HEK293 (cell line): ENCODE measurements at regions not wholly inside any gene's neighbourhood (a gene's known extent, or its start where the extent isn't known, plus 50 kb on each side); places are given as distances from the start of the nearest gene placed in this dataset.

Experiments
- CTCF ChIA-PET: fragments of 350-600 bp; formaldehyde crosslinking; extraction: SDS; loops from one replicate; lab custom pipeline; 2021; ENCODE audit warnings: antibody characterized with exemption; lab: Yijun Ruan, JAX
- POLR2A ChIA-PET: fragments of 300-600 bp; formaldehyde crosslinking; extraction: SDS; loops from one replicate; lab custom pipeline; 2020; ENCODE audit warnings: antibody characterized with exemption, inconsistent platforms; lab: Yijun Ruan, JAX
- H3K27ac ChIP-seq: fragments of 200-500 bp; sonication (Bioruptor generic); 2 replicates; pipeline ENCODE4 v1.5.1; 2014; ENCODE audit warnings: low read depth, low read length, control low read depth, inconsistent platforms; ENCODE audit errors: extremely low read depth
- H3K36me3 ChIP-seq, 2 experiments: fragments of 200-500 bp in 1 of 2; sonication (Bioruptor generic) in 1 of 2; 1 replicate in 1 of 2; 2 replicates in 1 of 2; pipeline ENCODE4 v1.5.1; 2014 to 2017; ENCODE audit warnings: inconsistent platforms in 2 of 2, low read length in 2 of 2; ENCODE audit not compliant: control insufficient read depth in 2 of 2, insufficient read depth in 1 of 2
- H3K4me1 ChIP-seq: fragments of 200-500 bp; sonication (Bioruptor generic); 2 replicates; pipeline ENCODE4 v1.5.1; 2014; ENCODE audit warnings: mild to moderate bottlenecking, low read length, inconsistent platforms; ENCODE audit not compliant: control insufficient read depth, insufficient read depth
- H3K4me3 ChIP-seq: 2 replicates; pipeline ENCODE4 v1.5.1; 2011; ENCODE audit warnings: low read depth, mild to moderate bottlenecking, control low read depth, low read length, moderate library complexity
- H3K9me3 ChIP-seq: fragments of 200-500 bp; sonication (Bioruptor generic); 2 replicates; pipeline ENCODE4 v1.5.1; 2014; ENCODE audit warnings: low read depth, low read length, inconsistent platforms; ENCODE audit not compliant: control insufficient read depth, insufficient read depth
- FEZF1 ChIP-seq: fragments of 450-650 bp; formaldehyde crosslinking; IDR thresholded peaks from 2 replicates; pipeline ENCODE4 v1.5.1; 2016; ENCODE audit warnings: missing biosample characterization, missing genetic modification characterization
- HOXC10 ChIP-seq: sonication (generic); formaldehyde crosslinking; IDR thresholded peaks from 2 replicates; pipeline ENCODE4 v1.8.1; 2023; ENCODE audit warnings: mild to moderate bottlenecking, missing genetic modification reagents
- KLF10 ChIP-seq: fragments of 450-650 bp; IDR thresholded peaks from 2 replicates; pipeline ENCODE4 v1.5.1; 2018; ENCODE audit warnings: missing biosample characterization, mild to moderate bottlenecking, missing genetic modification characterization
- KLF9 ChIP-seq: fragments of 450-650 bp; formaldehyde crosslinking; IDR thresholded peaks from 2 replicates; pipeline ENCODE4 v1.5.1; 2016; ENCODE audit warnings: missing biosample characterization, missing genetic modification characterization, low read depth
- ZNF146 ChIP-seq: fragments of 450-650 bp; formaldehyde crosslinking; IDR thresholded peaks from 2 replicates; pipeline ENCODE4 v1.5.1; 2016; ENCODE audit warnings: missing biosample characterization, missing genetic modification characterization
- ZNF19 ChIP-seq: fragments of 450-650 bp; formaldehyde crosslinking; IDR thresholded peaks from 2 replicates; pipeline ENCODE4; 2016; ENCODE audit warnings: missing biosample characterization, missing genetic modification characterization, low read depth
- ZNF202 ChIP-seq: fragments of 450-650 bp; formaldehyde crosslinking; IDR thresholded peaks from 2 replicates; pipeline ENCODE4 v1.5.1; 2016; ENCODE audit warnings: missing biosample characterization, missing genetic modification characterization, borderline replicate concordance
- ZNF211 ChIP-seq: fragments of 450-650 bp; formaldehyde crosslinking; IDR thresholded peaks from 2 replicates; pipeline ENCODE4 v1.5.1; 2016; ENCODE audit warnings: low read depth, missing biosample characterization, missing genetic modification characterization
- ZNF23 ChIP-seq: fragments of 450-650 bp; formaldehyde crosslinking; IDR thresholded peaks from 2 replicates; pipeline ENCODE4 v1.5.1; 2016; ENCODE audit warnings: missing biosample characterization, missing genetic modification characterization, borderline replicate concordance
- ZNF239 ChIP-seq: fragments of 450-650 bp; formaldehyde crosslinking; IDR thresholded peaks from 2 replicates; pipeline ENCODE4 v1.5.1; 2016; ENCODE audit warnings: missing biosample characterization, missing genetic modification characterization
- ZNF311 ChIP-seq: fragments of 450-650 bp; formaldehyde crosslinking; IDR thresholded peaks from 2 replicates; pipeline ENCODE4 v1.5.1; 2017; ENCODE audit warnings: missing biosample characterization, missing genetic modification characterization, borderline replicate concordance
- ZNF324 ChIP-seq: fragments of 450-650 bp; formaldehyde crosslinking; IDR thresholded peaks from 2 replicates; pipeline ENCODE4 v1.5.1; 2016; ENCODE audit warnings: missing biosample characterization, missing genetic modification characterization
- ZNF416 ChIP-seq: fragments of 450-650 bp; formaldehyde crosslinking; IDR thresholded peaks from 2 replicates; pipeline ENCODE4 v1.5.1; 2016; ENCODE audit warnings: missing biosample characterization, missing genetic modification characterization
- ZNF510 ChIP-seq: fragments of 450-650 bp; formaldehyde crosslinking; IDR thresholded peaks from 2 replicates; pipeline ENCODE4 v1.5.1; 2018; ENCODE audit warnings: mild to moderate bottlenecking, missing genetic modification characterization, missing biosample characterization; ENCODE audit not compliant: insufficient replicate concordance
- ZNF513 ChIP-seq: fragments of 450-650 bp; IDR thresholded peaks from 2 replicates; pipeline ENCODE4 v1.5.1; 2018; ENCODE audit warnings: missing biosample characterization, missing genetic modification characterization
- ZNF521 ChIP-seq: fragments of 450-650 bp; formaldehyde crosslinking; IDR thresholded peaks from 2 replicates; pipeline ENCODE4 v1.5.1; 2017; ENCODE audit warnings: missing biosample characterization, mild to moderate bottlenecking, missing genetic modification characterization
- ZNF558 ChIP-seq: fragments of 450-650 bp; formaldehyde crosslinking; IDR thresholded peaks from 2 replicates; pipeline ENCODE4 v1.5.1; 2016; ENCODE audit warnings: missing biosample characterization, missing genetic modification characterization
- ZNF585B ChIP-seq: fragments of 450-650 bp; formaldehyde crosslinking; IDR thresholded peaks from 2 replicates; pipeline ENCODE4 v1.5.1; 2016; ENCODE audit warnings: missing biosample characterization, missing genetic modification characterization
- ZNF677 ChIP-seq: fragments of 450-650 bp; IDR thresholded peaks from 2 replicates; pipeline ENCODE4 v1.5.0; 2018; ENCODE audit warnings: missing biosample characterization, mild to moderate bottlenecking, missing genetic modification characterization, moderate library complexity
- ZNF792 ChIP-seq: fragments of 450-650 bp; formaldehyde crosslinking; IDR thresholded peaks from 2 replicates; pipeline ENCODE4 v1.5.1; 2016; ENCODE audit warnings: missing biosample characterization, missing genetic modification characterization
- ZNF843 ChIP-seq: fragments of 450-650 bp; formaldehyde crosslinking; IDR thresholded peaks from 2 replicates; pipeline ENCODE4 v1.5.1; 2016; ENCODE audit warnings: missing biosample characterization, missing genetic modification characterization
- TF ChIP-seq, protein P1 (sequence below): fragments of 450-650 bp; formaldehyde crosslinking; IDR thresholded peaks from 2 replicates; pipeline ENCODE4 v1.5.1; 2017; ENCODE audit warnings: missing biosample characterization, missing genetic modification characterization
- TF ChIP-seq, protein P2 (sequence below): fragments of 450-650 bp; formaldehyde crosslinking; IDR thresholded peaks from 2 replicates; pipeline ENCODE4 v1.5.1; 2017; ENCODE audit warnings: missing biosample characterization, missing genetic modification characterization
- TF ChIP-seq, protein P3 (sequence below): fragments of 450-650 bp; formaldehyde crosslinking; IDR thresholded peaks from 2 replicates; pipeline ENCODE4 v1.5.1; 2016; ENCODE audit warnings: missing biosample characterization, missing genetic modification characterization, low read depth
- TF ChIP-seq, protein P4 (sequence below): fragments of 450-650 bp; formaldehyde crosslinking; IDR thresholded peaks from 2 replicates; pipeline ENCODE4 v1.5.1; 2016; ENCODE audit warnings: missing biosample characterization, missing genetic modification characterization
- TF ChIP-seq, protein P5 (sequence below): fragments of 450-650 bp; formaldehyde crosslinking; IDR thresholded peaks from 2 replicates; pipeline ENCODE4 v1.5.1; 2016; ENCODE audit warnings: missing biosample characterization, missing genetic modification characterization

GRCh38 chr13:84380866-84381265 is 498.6 kb upstream of the SLITRK1 start:
- POLR2A ChIA-PET = no interaction called here
- Histone ChIP-seq H3K27ac (no peak overlapping the region), H3K9me3 (no peaks in the 10 kb centered on the region), H3K4me3 (no peak overlapping the region), H3K36me3 (no peaks in the 10 kb centered on the region), H3K4me1 (no peaks in the 10 kb centered on the region)
- no peak for TF ChIP-seq ZNF416 (tag by site-specific recombination)
- TF ChIP-seq ZNF211 = no peak
- TF ChIP-seq, protein P1, sequence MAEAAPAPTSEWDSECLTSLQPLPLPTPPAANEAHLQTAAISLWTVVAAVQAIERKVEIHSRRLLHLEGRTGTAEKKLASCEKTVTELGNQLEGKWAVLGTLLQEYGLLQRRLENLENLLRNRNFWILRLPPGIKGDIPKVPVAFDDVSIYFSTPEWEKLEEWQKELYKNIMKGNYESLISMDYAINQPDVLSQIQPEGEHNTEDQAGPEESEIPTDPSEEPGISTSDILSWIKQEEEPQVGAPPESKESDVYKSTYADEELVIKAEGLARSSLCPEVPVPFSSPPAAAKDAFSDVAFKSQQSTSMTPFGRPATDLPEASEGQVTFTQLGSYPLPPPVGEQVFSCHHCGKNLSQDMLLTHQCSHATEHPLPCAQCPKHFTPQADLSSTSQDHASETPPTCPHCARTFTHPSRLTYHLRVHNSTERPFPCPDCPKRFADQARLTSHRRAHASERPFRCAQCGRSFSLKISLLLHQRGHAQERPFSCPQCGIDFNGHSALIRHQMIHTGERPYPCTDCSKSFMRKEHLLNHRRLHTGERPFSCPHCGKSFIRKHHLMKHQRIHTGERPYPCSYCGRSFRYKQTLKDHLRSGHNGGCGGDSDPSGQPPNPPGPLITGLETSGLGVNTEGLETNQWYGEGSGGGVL (tag by site-specific recombination) = no peak
- TF ChIP-seq KLF9 (tag by site-specific recombination) = no peak
- no peak for TF ChIP-seq ZNF146 (tag by site-specific recombination)
- no peak for TF ChIP-seq ZNF558 (tag by site-specific recombination)
- no peak for TF ChIP-seq FEZF1
- TF ChIP-seq ZNF202 (tag by site-specific recombination) = no peak
- TF ChIP-seq ZNF239 (tag by site-specific recombination) = no peak
- no peak for TF ChIP-seq KLF10 (tag by site-specific recombination)
- TF ChIP-seq ZNF510 (tag by site-specific recombination) = no peak
- TF ChIP-seq ZNF792 (tag by site-specific recombination) = no peak
- no peak for TF ChIP-seq ZNF23 (tag by site-specific recombination)
- CTCF ChIA-PET = no interaction called here

DNA sequence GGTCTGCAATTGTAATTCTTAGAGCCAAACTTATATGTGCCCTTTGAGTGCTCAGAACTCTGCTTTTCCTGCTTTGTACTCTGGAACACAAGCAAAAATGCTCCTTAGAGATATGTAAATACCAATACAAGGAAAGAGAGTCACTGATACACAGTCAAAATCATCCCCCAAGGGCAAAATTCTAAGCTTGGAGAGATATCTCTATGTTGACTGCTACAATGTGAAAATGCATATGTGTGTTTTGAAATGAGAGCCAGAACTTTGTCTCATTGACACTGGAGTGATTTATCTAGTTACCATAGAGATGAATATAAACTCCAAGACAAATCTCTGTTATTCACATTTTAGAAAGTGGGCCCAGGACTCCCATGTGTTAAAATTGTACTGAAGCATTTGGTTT is 494.8 kb upstream of the SLITRK1 start:
- POLR2A ChIA-PET = no interaction called here
- TF ChIP-seq ZNF311 (tag by site-specific recombination) (no peak), ZNF513 (tag by site-specific recombination) (no peak), ZNF677 (tag by site-specific recombination) (no peak), ZNF19 (tag by site-specific recombination) (no peak), ZNF521 (tag by site-specific recombination) (no peak), HOXC10 (no peak), ZNF585B (tag by site-specific recombination) (no peak), ZNF843 (tag by site-specific recombination) (no peak), ZNF324 (no peak)
- TF ChIP-seq, protein P2, sequence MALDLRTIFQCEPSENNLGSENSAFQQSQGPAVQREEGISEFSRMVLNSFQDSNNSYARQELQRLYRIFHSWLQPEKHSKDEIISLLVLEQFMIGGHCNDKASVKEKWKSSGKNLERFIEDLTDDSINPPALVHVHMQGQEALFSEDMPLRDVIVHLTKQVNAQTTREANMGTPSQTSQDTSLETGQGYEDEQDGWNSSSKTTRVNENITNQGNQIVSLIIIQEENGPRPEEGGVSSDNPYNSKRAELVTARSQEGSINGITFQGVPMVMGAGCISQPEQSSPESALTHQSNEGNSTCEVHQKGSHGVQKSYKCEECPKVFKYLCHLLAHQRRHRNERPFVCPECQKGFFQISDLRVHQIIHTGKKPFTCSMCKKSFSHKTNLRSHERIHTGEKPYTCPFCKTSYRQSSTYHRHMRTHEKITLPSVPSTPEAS = no peak
- TF ChIP-seq, protein P3, sequence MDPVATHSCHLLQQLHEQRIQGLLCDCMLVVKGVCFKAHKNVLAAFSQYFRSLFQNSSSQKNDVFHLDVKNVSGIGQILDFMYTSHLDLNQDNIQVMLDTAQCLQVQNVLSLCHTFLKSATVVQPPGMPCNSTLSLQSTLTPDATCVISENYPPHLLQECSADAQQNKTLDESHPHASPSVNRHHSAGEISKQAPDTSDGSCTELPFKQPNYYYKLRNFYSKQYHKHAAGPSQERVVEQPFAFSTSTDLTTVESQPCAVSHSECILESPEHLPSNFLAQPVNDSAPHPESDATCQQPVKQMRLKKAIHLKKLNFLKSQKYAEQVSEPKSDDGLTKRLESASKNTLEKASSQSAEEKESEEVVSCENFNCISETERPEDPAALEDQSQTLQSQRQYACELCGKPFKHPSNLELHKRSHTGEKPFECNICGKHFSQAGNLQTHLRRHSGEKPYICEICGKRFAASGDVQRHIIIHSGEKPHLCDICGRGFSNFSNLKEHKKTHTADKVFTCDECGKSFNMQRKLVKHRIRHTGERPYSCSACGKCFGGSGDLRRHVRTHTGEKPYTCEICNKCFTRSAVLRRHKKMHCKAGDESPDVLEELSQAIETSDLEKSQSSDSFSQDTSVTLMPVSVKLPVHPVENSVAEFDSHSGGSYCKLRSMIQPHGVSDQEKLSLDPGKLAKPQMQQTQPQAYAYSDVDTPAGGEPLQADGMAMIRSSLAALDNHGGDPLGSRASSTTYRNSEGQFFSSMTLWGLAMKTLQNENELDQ (tag by site-specific recombination) = no peak
- TF ChIP-seq, protein P4, sequence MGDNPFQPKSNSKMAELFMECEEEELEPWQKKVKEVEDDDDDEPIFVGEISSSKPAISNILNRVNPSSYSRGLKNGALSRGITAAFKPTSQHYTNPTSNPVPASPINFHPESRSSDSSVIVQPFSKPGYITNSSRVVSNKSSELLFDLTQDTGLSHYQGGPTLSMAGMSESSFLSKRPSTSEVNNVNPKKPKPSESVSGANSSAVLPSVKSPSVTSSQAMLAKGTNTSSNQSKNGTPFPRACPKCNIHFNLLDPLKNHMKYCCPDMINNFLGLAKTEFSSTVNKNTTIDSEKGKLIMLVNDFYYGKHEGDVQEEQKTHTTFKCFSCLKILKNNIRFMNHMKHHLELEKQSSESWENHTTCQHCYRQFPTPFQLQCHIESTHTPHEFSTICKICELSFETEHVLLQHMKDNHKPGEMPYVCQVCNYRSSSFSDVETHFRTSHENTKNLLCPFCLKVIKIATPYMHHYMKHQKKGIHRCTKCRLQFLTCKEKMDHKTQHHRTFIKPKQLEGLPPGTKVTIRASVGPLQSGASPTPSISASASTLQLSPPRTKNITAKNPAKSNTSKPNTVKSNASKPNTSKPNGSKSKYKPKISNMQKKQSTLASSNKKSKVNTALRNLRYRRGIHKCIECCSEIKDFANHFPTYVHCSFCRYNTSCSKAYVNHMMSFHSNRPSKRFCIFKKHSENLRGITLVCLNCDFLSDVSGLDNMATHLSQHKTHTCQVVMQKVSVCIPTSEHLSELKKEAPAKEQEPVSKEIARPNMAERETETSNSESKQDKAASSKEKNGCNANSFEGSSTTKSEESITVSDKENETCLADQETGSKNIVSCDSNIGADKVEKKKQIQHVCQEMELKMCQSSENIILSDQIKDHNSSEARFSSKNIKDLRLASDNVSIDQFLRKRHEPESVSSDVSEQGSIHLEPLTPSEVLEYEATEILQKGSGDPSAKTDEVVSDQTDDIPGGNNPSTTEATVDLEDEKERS (tag by site-specific recombination) = no peak
- TF ChIP-seq, protein P5, sequence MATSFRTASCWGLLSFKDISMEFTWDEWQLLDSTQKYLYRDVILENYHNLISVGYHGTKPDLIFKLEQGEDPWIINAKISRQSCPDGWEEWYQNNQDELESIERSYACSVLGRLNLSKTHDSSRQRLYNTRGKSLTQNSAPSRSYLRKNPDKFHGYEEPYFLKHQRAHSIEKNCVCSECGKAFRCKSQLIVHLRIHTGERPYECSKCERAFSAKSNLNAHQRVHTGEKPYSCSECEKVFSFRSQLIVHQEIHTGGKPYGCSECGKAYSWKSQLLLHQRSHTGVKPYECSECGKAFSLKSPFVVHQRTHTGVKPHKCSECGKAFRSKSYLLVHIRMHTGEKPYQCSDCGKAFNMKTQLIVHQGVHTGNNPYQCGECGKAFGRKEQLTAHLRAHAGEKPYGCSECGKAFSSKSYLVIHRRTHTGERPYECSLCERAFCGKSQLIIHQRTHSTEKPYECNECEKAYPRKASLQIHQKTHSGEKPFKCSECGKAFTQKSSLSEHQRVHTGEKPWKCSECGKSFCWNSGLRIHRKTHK (tag by site-specific recombination) = no peak

More for the DNA sequence above, 494.8 kb upstream of the SLITRK1 start:
- H3K4me3 ChIP-seq = no peak overlapping the region
- no peaks in the 10 kb centered on the region for H3K9me3 ChIP-seq
- CTCF ChIA-PET = no interaction called here
- no peaks in the 10 kb centered on the region for H3K4me1 ChIP-seq
- no peak overlapping the region for H3K27ac ChIP-seq
- no peaks in the 10 kb centered on the region for H3K36me3 ChIP-seq
